Smooth muscle cell (in vitro differentiated cells): ENCODE measurements at regions not wholly inside any gene's neighbourhood (a gene's known extent, or its start where the extent isn't known, plus 50 kb on each side); places are given as distances from the start of the nearest gene placed in this dataset.

Experiments
- DNase-seq: peaks from one replicate; lab custom pipeline; 2025; ENCODE audit not compliant: unreplicated experiment; lab: John Stamatoyannopoulos, UW
- H2AFZ ChIP-seq: fragments of 200-600 bp; sonication (generic); 2 replicates; pipeline ENCODE4 v1.6.0; 2016; ENCODE audit warnings: antibody characterized with exemption, low read depth, mild to moderate bottlenecking
- H3F3A ChIP-seq: fragments of 200-600 bp; sonication (generic); 2 replicates; pipeline ENCODE4 v1.6.0; 2017; ENCODE audit warnings: antibody characterized with exemption, low read depth
- H3K27ac ChIP-seq: fragments of 200-600 bp; sonication (generic); 2 replicates; pipeline ENCODE4 v1.5.1; 2016; ENCODE audit warnings: low read depth, mild to moderate bottlenecking
- H3K27me3 ChIP-seq: fragments of 200-600 bp; sonication (generic); 2 replicates; pipeline ENCODE4 v1.6.1; 2016; ENCODE audit warnings: low read depth, mild to moderate bottlenecking
- H3K36me3 ChIP-seq: fragments of 200-600 bp; sonication (generic); 2 replicates; pipeline ENCODE4 v1.5.1; 2016; ENCODE audit warnings: low read depth
- H3K4me1 ChIP-seq: fragments of 200-600 bp; sonication (generic); 2 replicates; pipeline ENCODE4 v1.5.1; 2016; ENCODE audit warnings: low read depth
- H3K4me2 ChIP-seq: fragments of 200-600 bp; sonication (generic); 2 replicates; pipeline ENCODE4 v1.6.0; 2016; ENCODE audit warnings: mild to moderate bottlenecking
- H3K4me3 ChIP-seq: fragments of 200-600 bp; sonication (generic); 2 replicates; pipeline ENCODE4 v1.5.1; 2016; ENCODE audit warnings: mild to moderate bottlenecking
- H3K79me2 ChIP-seq: fragments of 200-600 bp; sonication (generic); 2 replicates; pipeline ENCODE4 v1.6.0; 2016; ENCODE audit warnings: low read depth, mild to moderate bottlenecking
- H3K9ac ChIP-seq: fragments of 200-600 bp; sonication (generic); 2 replicates; pipeline ENCODE4 v1.6.0; 2016; ENCODE audit warnings: low read depth
- H3K9me3 ChIP-seq: fragments of 200-600 bp; sonication (generic); replicated peaks from 2 replicates; pipeline ENCODE4 v1.5.1; 2016; ENCODE audit warnings: low read depth
- H4K20me1 ChIP-seq: fragments of 200-600 bp; sonication (generic); 2 replicates; pipeline ENCODE4 v1.6.0; 2016; ENCODE audit warnings: low read depth
- WGBS: methylation state at CpG from one replicate; pipeline ENCODE4 v1.1.7; 2016; ENCODE audit warnings: low lambda C conversion rate; 5-methylcytosine and 5-hydroxymethylcytosine counted together
- TF ChIP-seq, protein P1 (sequence below): fragments of 200-600 bp; sonication (generic); IDR thresholded peaks from 2 replicates; pipeline ENCODE4 v1.5.1; 2017; ENCODE audit warnings: borderline replicate concordance, mild to moderate bottlenecking, antibody characterized with exemption; ENCODE audit not compliant: insufficient read depth, poor library complexity, severe bottlenecking

DNA sequence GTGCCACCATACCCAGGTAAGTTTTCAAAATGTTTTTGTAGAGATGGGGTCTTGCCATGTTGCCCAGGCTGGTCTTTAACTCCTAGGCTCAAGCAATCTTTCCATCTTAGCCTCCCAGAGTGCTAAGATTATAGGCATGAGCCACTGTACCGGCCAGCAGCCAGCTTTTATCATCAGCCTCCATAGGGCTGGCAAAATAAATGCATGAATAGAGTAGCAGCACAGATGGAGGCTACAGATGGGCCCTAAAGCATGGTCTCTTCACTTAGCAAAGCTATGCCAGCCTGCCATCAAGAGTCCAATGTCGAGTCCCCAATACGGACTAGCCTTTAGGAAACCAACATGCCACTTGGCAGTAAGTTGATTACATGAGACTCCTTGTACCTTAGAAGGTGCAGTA lies 63.8 kb downstream of the CNTN3 start:
- Histone ChIP-seq H3K9me3 (no peaks in the 10 kb centered on the region), H3K36me3 (no peaks in the 10 kb centered on the region), H4K20me1 (no peaks in the 10 kb centered on the region), H3K4me3 (no peak overlapping the region), H2AFZ (no peak overlapping the region), H3F3A (no peaks in the 10 kb centered on the region), H3K27me3 (no peaks in the 10 kb centered on the region), H3K4me1 (no peaks in the 10 kb centered on the region), H3K27ac (no peak overlapping the region), H3K79me2 (no peaks in the 10 kb centered on the region), H3K4me2 (no peak overlapping the region), H3K9ac (no peak overlapping the region)
- WGBS: 80% methylated on average over 3 of the region's 3 CpGs
- no peak for DNase-seq
- TF ChIP-seq, protein P1, sequence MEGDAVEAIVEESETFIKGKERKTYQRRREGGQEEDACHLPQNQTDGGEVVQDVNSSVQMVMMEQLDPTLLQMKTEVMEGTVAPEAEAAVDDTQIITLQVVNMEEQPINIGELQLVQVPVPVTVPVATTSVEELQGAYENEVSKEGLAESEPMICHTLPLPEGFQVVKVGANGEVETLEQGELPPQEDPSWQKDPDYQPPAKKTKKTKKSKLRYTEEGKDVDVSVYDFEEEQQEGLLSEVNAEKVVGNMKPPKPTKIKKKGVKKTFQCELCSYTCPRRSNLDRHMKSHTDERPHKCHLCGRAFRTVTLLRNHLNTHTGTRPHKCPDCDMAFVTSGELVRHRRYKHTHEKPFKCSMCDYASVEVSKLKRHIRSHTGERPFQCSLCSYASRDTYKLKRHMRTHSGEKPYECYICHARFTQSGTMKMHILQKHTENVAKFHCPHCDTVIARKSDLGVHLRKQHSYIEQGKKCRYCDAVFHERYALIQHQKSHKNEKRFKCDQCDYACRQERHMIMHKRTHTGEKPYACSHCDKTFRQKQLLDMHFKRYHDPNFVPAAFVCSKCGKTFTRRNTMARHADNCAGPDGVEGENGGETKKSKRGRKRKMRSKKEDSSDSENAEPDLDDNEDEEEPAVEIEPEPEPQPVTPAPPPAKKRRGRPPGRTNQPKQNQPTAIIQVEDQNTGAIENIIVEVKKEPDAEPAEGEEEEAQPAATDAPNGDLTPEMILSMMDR: no peak

DNA sequence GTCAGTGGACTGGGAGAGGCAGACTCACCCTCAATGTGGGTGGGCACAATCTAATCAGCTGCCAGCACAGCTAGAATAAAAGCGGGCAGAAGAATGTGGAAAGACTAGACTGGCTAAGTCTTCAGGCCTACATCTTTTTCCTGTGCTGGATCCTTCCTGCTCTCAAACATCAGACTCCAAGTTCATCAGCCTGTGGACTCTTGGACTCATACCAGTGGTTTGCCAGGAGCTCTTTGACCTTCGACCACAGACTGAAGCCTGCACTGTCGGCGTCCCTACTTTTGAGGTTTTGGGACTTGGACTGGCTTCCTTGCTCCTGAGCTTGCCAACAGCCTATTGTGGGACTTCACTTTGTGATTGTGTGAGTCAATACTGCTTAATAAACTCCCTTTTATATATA lies 68.0 kb downstream of the CNTN3 start:
- Histone ChIP-seq H3K79me2 (no peaks in the 10 kb centered on the region), H2AFZ (no peak overlapping the region), H3K4me1 (no peaks in the 10 kb centered on the region), H3K9ac (no peak overlapping the region), H3F3A (no peaks in the 10 kb centered on the region), H3K9me3 (no peaks in the 10 kb centered on the region), H4K20me1 (no peaks in the 10 kb centered on the region), H3K4me2 (no peak overlapping the region), H3K27me3 (no peaks in the 10 kb centered on the region), H3K27ac (no peak overlapping the region), H3K36me3 (no peaks in the 10 kb centered on the region), H3K4me3 (no peak overlapping the region)
- TF ChIP-seq, protein P1: no peak
- WGBS: 65% methylated on average over 4 of the region's 4 CpGs
- DNase-seq: no peak

DNA sequence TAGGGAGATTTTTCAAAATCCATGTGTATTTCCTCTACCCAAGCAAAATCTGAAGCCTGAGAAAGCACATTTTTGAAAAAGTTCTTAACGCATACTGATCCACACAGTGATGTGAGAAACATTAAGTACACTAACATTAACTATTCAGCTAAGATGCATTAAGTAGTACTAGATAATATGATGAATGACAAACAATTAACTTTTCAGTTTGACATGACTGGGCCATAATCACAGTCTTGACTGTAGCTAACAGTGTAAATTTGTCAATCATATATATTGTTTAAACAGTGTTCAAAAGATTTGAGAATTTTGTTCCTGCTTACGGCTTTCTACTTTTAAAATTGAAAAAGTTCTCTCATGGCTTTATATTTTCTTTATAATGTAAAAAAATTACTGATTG lies 72.0 kb downstream of the CNTN3 start:
- TF ChIP-seq, protein P1: no peak
- H3F3A ChIP-seq: no peaks in the 10 kb centered on the region
- peaks cover 7% of the 10 kb centered on the region for H3K27me3 ChIP-seq
- no peaks in the 10 kb centered on the region for H3K79me2 ChIP-seq
- H3K27ac ChIP-seq: no peak overlapping the region
- H3K36me3 ChIP-seq: no peaks in the 10 kb centered on the region
- H3K4me2 ChIP-seq: no peak overlapping the region
- H2AFZ ChIP-seq: no peak overlapping the region
- no peaks in the 10 kb centered on the region for H4K20me1 ChIP-seq
- DNase-seq: no peak
- WGBS: 93% methylated on average over 2 of the region's 2 CpGs
- no peak overlapping the region for H3K9ac ChIP-seq
- H3K4me1 ChIP-seq: no peaks in the 10 kb centered on the region
- H3K4me3 ChIP-seq: no peak overlapping the region
- no peaks in the 10 kb centered on the region for H3K9me3 ChIP-seq

DNA sequence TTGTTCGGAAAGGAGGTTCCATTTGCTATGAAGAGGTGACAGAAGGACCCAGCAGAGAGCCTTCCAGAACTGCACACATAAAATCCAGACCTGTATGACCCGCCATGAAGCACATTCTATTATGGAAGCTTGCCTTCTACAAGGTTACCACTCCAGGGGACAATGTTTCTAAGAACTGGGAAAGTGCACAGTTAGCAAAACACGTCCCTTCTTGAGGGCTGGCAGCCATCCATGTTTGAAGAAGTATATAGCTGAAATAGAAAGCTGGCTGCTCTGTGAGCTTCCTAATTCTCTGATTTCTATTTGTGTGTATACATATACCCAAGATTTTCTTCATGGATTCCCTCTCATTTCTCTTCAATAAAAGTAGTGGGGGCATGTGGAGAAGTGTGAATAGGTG lies 74.6 kb downstream of the CNTN3 start:
- H3K4me1 ChIP-seq: no peaks in the 10 kb centered on the region
- H3K79me2 ChIP-seq: no peaks in the 10 kb centered on the region
- H3K27me3 ChIP-seq: peaks cover 7% of the 10 kb centered on the region
- no peak overlapping the region for H2AFZ ChIP-seq
- TF ChIP-seq, protein P1: no peak
- H3K9ac ChIP-seq: no peak overlapping the region
- no peak overlapping the region for H3K4me2 ChIP-seq
- no peaks in the 10 kb centered on the region for H4K20me1 ChIP-seq
- no peaks in the 10 kb centered on the region for H3K36me3 ChIP-seq
- H3F3A ChIP-seq: no peaks in the 10 kb centered on the region
- H3K27ac ChIP-seq: no peak overlapping the region
- DNase-seq: no peak
- H3K9me3 ChIP-seq: no peaks in the 10 kb centered on the region
- H3K4me3 ChIP-seq: no peak overlapping the region
- WGBS: 69% methylated on average over 3 of the region's 3 CpGs
